IMR-90 (cell line): ENCODE measurements at regions not wholly inside any gene's neighbourhood (a gene's known extent, or its start where the extent isn't known, plus 50 kb on each side); places are given as distances from the start of the nearest gene placed in this dataset.

Source experiments
- ATAC-seq: fragments of 200-7000 bp; cut with Tn5 transposase; 2 replicates; pipeline ENCODE4 v1.9.1; 2020; ENCODE audit warnings: low read depth, mild to moderate bottlenecking, moderate library complexity
- BruUV-seq: library from RNA; stranded (reverse); fragments of 400-500 nt; replicated peaks from 2 replicates; lab custom pipeline; 2021; lab: Mats Ljungman, UMichigan
- CTCF ChIA-PET: fragments of 300-600 bp; formaldehyde crosslinking; extraction: SDS; loops from one replicate; lab custom pipeline; 2021; ENCODE audit warnings: antibody characterized with exemption; lab: Yijun Ruan, JAX
- POLR2A ChIA-PET: fragments of 300-600 bp; sonication (Branson Sonifier 250); formaldehyde crosslinking; loops from one replicate; lab custom pipeline; 2022; ENCODE audit warnings: antibody characterized with exemption; ENCODE audit not compliant: unreplicated experiment; lab: Charles Lee
- DNase-seq: peaks from one replicate; pipeline ENCODE4 v3.0.0; 2013
- H2AFZ ChIP-seq: replicated peaks from 2 replicates; pipeline ENCODE3; 2013; ENCODE audit warnings: low read length, mild to moderate bottlenecking; ENCODE audit not compliant: poor library complexity
- H2AK5ac ChIP-seq: 2 replicates; pipeline ENCODE4 v1.6.1; 2013; ENCODE audit warnings: low read depth, low read length, inconsistent platforms
- H2AK9ac ChIP-seq: replicated peaks from 2 replicates; pipeline ENCODE3; 2013; ENCODE audit warnings: mild to moderate bottlenecking, low read depth, low read length, moderate library complexity; ENCODE audit not compliant: poor library complexity
- H2BK120ac ChIP-seq: 2 replicates; pipeline ENCODE4 v1.6.1; 2013; ENCODE audit warnings: low read depth, low read length, inconsistent platforms
- H2BK15ac ChIP-seq: 3 replicates; pipeline ENCODE4 v1.6.1; 2013; ENCODE audit warnings: low read depth, low read length, inconsistent platforms
- H2BK20ac ChIP-seq: 2 replicates; pipeline ENCODE4 v1.6.1; 2013; ENCODE audit warnings: low read depth, mild to moderate bottlenecking, inconsistent platforms, low read length, moderate library complexity
- H2BK5ac ChIP-seq: 2 replicates; pipeline ENCODE4 v1.6.1; 2013; ENCODE audit warnings: mild to moderate bottlenecking, low read depth, low read length, inconsistent platforms; ENCODE audit not compliant: poor library complexity, severe bottlenecking
- H3K14ac ChIP-seq: replicated peaks from 2 replicates; pipeline ENCODE4 v1.6.1; 2013; ENCODE audit warnings: low read depth, low read length, inconsistent platforms
- H3K18ac ChIP-seq: 2 replicates; pipeline ENCODE4 v1.6.1; 2013; ENCODE audit warnings: low read depth, low read length, control low read depth
- H3K23ac ChIP-seq: 2 replicates; pipeline ENCODE4 v1.6.1; 2013; ENCODE audit warnings: low read depth, low read length, inconsistent platforms
- H3K27ac ChIP-seq: 2 replicates; pipeline ENCODE4 v1.5.1; 2013; ENCODE audit warnings: mild to moderate bottlenecking, control low read depth, low read length; ENCODE audit not compliant: insufficient read depth
- H3K27me3 ChIP-seq: 2 replicates; pipeline ENCODE4 v1.6.1; 2013; ENCODE audit warnings: low read length; ENCODE audit not compliant: control insufficient read depth, insufficient read depth
- H3K36me3 ChIP-seq: 2 replicates; pipeline ENCODE4 v1.6.1; 2013; ENCODE audit warnings: low read length, mixed read lengths; ENCODE audit not compliant: control insufficient read depth, insufficient read depth
- H3K4ac ChIP-seq: 2 replicates; pipeline ENCODE4 v1.6.1; 2013; ENCODE audit warnings: low read depth, low read length, inconsistent platforms
- H3K4me1 ChIP-seq: 2 replicates; pipeline ENCODE4 v1.6.1; 2013; ENCODE audit warnings: low read length, mixed read lengths; ENCODE audit not compliant: control insufficient read depth, insufficient read depth
- H3K4me2 ChIP-seq: 2 replicates; pipeline ENCODE4 v1.6.1; 2013; ENCODE audit warnings: low read depth, mild to moderate bottlenecking, control low read depth, low read length, moderate library complexity
- H3K4me3 ChIP-seq: 2 replicates; pipeline ENCODE4 v1.5.1; 2013; ENCODE audit warnings: low read depth, mild to moderate bottlenecking, control low read depth, low read length, moderate library complexity; ENCODE audit not compliant: insufficient read depth
- H3K56ac ChIP-seq: 2 replicates; pipeline ENCODE4 v1.6.1; 2013; ENCODE audit warnings: low read length, inconsistent platforms; ENCODE audit not compliant: insufficient read depth; ENCODE audit errors: extremely low read depth
- H3K79me1 ChIP-seq, 2 experiments: 2 replicates each; pipeline ENCODE4 v1.6.1; 2013; ENCODE audit warnings: low read length in 2 of 2, inconsistent platforms in 1 of 2, low read depth in 1 of 2
- H3K9ac ChIP-seq: 2 replicates; pipeline ENCODE4 v1.6.1; 2013; ENCODE audit warnings: low read depth, low read length, control low read depth
- H3K9me1 ChIP-seq: 2 replicates; pipeline ENCODE4 v1.6.1; 2013; ENCODE audit warnings: low read length, inconsistent platforms; ENCODE audit not compliant: insufficient read depth
- H3K9me3 ChIP-seq: 2 replicates; pipeline ENCODE4 v1.6.1; 2013; ENCODE audit warnings: low read length; ENCODE audit not compliant: control insufficient read depth, insufficient read depth
- H4K20me1 ChIP-seq: 2 replicates; pipeline ENCODE4 v1.6.1; 2013; ENCODE audit warnings: low read length, inconsistent platforms; ENCODE audit not compliant: insufficient read depth
- H4K5ac ChIP-seq: 2 replicates; pipeline ENCODE4 v1.6.1; 2013; ENCODE audit warnings: mild to moderate bottlenecking, low read depth, low read length, control low read depth
- H4K8ac ChIP-seq, 2 experiments: 2 replicates each; pipeline ENCODE4 v1.6.1; 2013; ENCODE audit warnings: low read depth in 2 of 2, low read length in 2 of 2, control low read depth in 1 of 2, inconsistent platforms in 1 of 2
- H4K91ac ChIP-seq: 2 replicates; pipeline ENCODE4 v1.6.1; 2013; ENCODE audit warnings: low read depth, low read length, inconsistent platforms; ENCODE audit not compliant: insufficient read depth
- MAFK ChIP-seq: IDR thresholded peaks from 2 replicates; pipeline ENCODE4 v1.6.1; 2012; ENCODE audit warnings: low read depth, low read length, improper control_type of control experiment
- NFE2L2 ChIP-seq: fragments of 150-350 bp; IDR thresholded peaks from 2 replicates; pipeline ENCODE4 v1.6.1; 2016; ENCODE audit warnings: low read depth, mild to moderate bottlenecking, low read length
- POLR2A ChIP-seq: IDR thresholded peaks from 2 replicates; pipeline ENCODE4 v1.6.1; 2012; ENCODE audit warnings: mild to moderate bottlenecking, low read depth, low read length
- WGBS, 2 experiments: methylation state at CpG; one replicate each; pipeline versions ENCODE4 v1.1.5 to v1.1.7; 2013; ENCODE audit warnings: missing lambda C conversion rate in 2 of 2; ENCODE audit not compliant: insufficient read length in 1 of 2; ENCODE audit errors: extremely low coverage in 2 of 2; 5-methylcytosine and 5-hydroxymethylcytosine counted together
- dilution Hi-C: fragments of 300-500 bp; cut with HindIII; formaldehyde crosslinking; loops from one replicate; pipeline ENCODE4 v1.14.3; 2018; ENCODE audit warnings: low sequenced_read_pairs; ENCODE audit not compliant: unreplicated experiment
- in situ Hi-C: fragments of 300-500 bp; cut with MboI; formaldehyde crosslinking; loops from 3 replicates; pipeline ENCODE4 v1.14.3; 2019; ENCODE audit warnings: low sequenced_read_pairs, inconsistent platforms, mixed read lengths
- intact Hi-C: fragments of 100-400 bp; cut with micrococcal nuclease; formaldehyde crosslinking; loops from 2 replicates; pipeline ENCODE4 v1.10.0; 2022

GRCh38 chr9:82254646-82255367 lies 266.2 kb downstream of the SPATA31D1 start:
- POLR2A ChIA-PET: interaction anchor here (0.7 kb wide), 1 partner anchor 666 kb away, joined by 3 read pairs; no protein-coding TSS in a partner anchor
- H3K14ac ChIP-seq: no peak overlapping the region
- DNase-seq (peak; percentile 48), ATAC-seq (0 out of 2 replicates have a peak, but pooled peaks have one; percentile 35)
- no peak overlapping the region for H4K8ac ChIP-seq
- no peak for TF ChIP-seq POLR2A
- peak; percentile 52 for TF ChIP-seq MAFK
- TF ChIP-seq NFE2L2: no peak
- intact Hi-C loops (no loop called here), dilution Hi-C loops (no loop called here), in situ Hi-C loops (no loop called here)
- H3K79me1 ChIP-seq: no peaks in the 10 kb centered on the region
- no peak overlapping the region for H3K4me2 ChIP-seq
- no peak overlapping the region for H2AK5ac ChIP-seq
- no peak overlapping the region for H2BK5ac ChIP-seq
- H2AFZ ChIP-seq: no peak overlapping the region
- H2BK20ac ChIP-seq: 0 out of 2 replicates have a peak overlapping the region, but pooled peaks have one; percentile 21
- no peak overlapping the region for H4K91ac ChIP-seq
- no peak overlapping the region for H3K23ac ChIP-seq
- no peaks in the 10 kb centered on the region for H3K36me3 ChIP-seq
- no TSS peak for BruUV-seq
- peaks cover 3% of the 10 kb centered on the region; the same call in 1 of the 2 replicates for H3K9me1 ChIP-seq
- H2AK9ac ChIP-seq: no peak overlapping the region
- H3K4me1 ChIP-seq: peaks cover 4% of the 10 kb centered on the region; the same call in 1 of the 2 replicates
- no peak overlapping the region for H3K56ac ChIP-seq
- H4K5ac ChIP-seq: no peak overlapping the region; the same call in 1 of the 2 replicates
- H4K20me1 ChIP-seq: no peaks in the 10 kb centered on the region
- no peak overlapping the region; the same call in 1 of the 2 replicates for H3K18ac ChIP-seq
- no peak overlapping the region for H3K27ac ChIP-seq
- H2BK15ac ChIP-seq: no peak overlapping the region
- no peaks in the 10 kb centered on the region for H3K27me3 ChIP-seq
- no peak overlapping the region for H3K9ac ChIP-seq
- H3K4me3 ChIP-seq: no peak overlapping the region
- no peaks in the 10 kb centered on the region for H3K9me3 ChIP-seq
- no peak overlapping the region for H3K4ac ChIP-seq
- no peak overlapping the region for H2BK120ac ChIP-seq
- WGBS, 2 experiments: no CpG with 5 or more reads among the region's 1 CpG
- CTCF ChIA-PET: interaction anchor here (0.5 to 0.6 kb wide), 2 partner anchors 562 to 907 kb away, joined by 3 read pairs; no protein-coding TSS in a partner anchor
